Globus pallidus (tissue), 1 donor: ENCODE measurements at regions not wholly inside any gene's neighbourhood (a gene's known extent, or its start where the extent isn't known, plus 50 kb on each side); places are given as distances from the start of the nearest gene placed in this dataset.
"Not testable (repeated sequence)": the region's sequence is repeated elsewhere in the genome, so short reads cannot be mapped to it uniquely, and the experiment has no call there.

ENCODE experiments used
- DNase-seq: peaks from one replicate; pipeline ENCODE4 v3.0.0-alpha.2; 2015; ENCODE audit warnings: low spot score

- DNase-seq = no peak
These were observed 72.5 kb downstream of the RRAGC start for GRCh38 chr1:38787041-38787440.

- no peak for DNase-seq
These were observed 73.5 kb downstream of the RRAGC start for GRCh38 chr1:38786040-38786436.

- no peak for DNase-seq
These were observed 74.1 kb downstream of the RRAGC start for GRCh38 chr1:38785285-38786039.

- DNase-seq = no peak
These were observed 74.9 kb downstream of the RRAGC start for GRCh38 chr1:38784452-38785284.

GRCh38 chr1:38783640-38784229 is 75.8 kb downstream of the RRAGC start:
- no peak for DNase-seq

- DNase-seq = no peak
These were observed 77.5 kb downstream of the RRAGC start for GRCh38 chr1:38781872-38782617.

GRCh38 chr1:38780133-38780532 is 79.4 kb downstream of the RRAGC start:
- DNase-seq = no peak

- no peak for DNase-seq
These were observed 80.1 kb downstream of the RRAGC start for GRCh38 chr1:38779491-38779890.

GRCh38 chr1:38778521-38778920 is 81.1 kb downstream of the RRAGC start:
- DNase-seq = no peak

- no peak for DNase-seq
These were observed 81.5 kb downstream of the RRAGC start for GRCh38 chr1:38778051-38778450.

- DNase-seq = no peak
These were observed 82.1 kb downstream of the RRAGC start for GRCh38 chr1:38777464-38777957.

- no peak for DNase-seq
These were observed 83.0 kb downstream of the RRAGC start for GRCh38 chr1:38776466-38777065.

GRCh38 chr1:38775175-38775845 is 84.3 kb downstream of the RRAGC start:
- DNase-seq = no peak

- no peak for DNase-seq
These were observed 86.1 kb downstream of the RRAGC start for GRCh38 chr1:38773483-38773882.

- no peak for DNase-seq
These were observed 86.6 kb downstream of the RRAGC start for GRCh38 chr1:38772953-38773352.

GRCh38 chr1:38772026-38772425 is 87.5 kb downstream of the RRAGC start:
- DNase-seq = no peak

GRCh38 chr1:38770516-38771173 is 88.9 kb downstream of the RRAGC start:
- not testable (repeated sequence) for DNase-seq

GRCh38 chr1:38766125-38766524 is 93.4 kb downstream of the RRAGC start:
- no peak for DNase-seq

- no peak for DNase-seq
These were observed 96.5 kb downstream of the RRAGC start for GRCh38 chr1:38763121-38763520.

GRCh38 chr1:38760562-38760961 is 99.0 kb downstream of the RRAGC start:
- no peak for DNase-seq

- DNase-seq = no peak
These were observed 100.8 kb downstream of the RRAGC start for GRCh38 chr1:38758820-38759219.
